IPS DF 4.7 (cell line): ENCODE measurements at regions not wholly inside any gene's neighbourhood (a gene's known extent, or its start where the extent isn't known, plus 50 kb on each side); places are given as distances from the start of the nearest gene placed in this dataset.
A peak's percentile ranks its signal among the peaks of the same experiment; 100 is the strongest.

ENCODE experiments used
- DNase-seq: peaks from one replicate; pipeline ENCODE4 v3.0.0-alpha.2; 2013; ENCODE audit warnings: low spot score; ENCODE audit errors: extremely low read depth

DNA sequence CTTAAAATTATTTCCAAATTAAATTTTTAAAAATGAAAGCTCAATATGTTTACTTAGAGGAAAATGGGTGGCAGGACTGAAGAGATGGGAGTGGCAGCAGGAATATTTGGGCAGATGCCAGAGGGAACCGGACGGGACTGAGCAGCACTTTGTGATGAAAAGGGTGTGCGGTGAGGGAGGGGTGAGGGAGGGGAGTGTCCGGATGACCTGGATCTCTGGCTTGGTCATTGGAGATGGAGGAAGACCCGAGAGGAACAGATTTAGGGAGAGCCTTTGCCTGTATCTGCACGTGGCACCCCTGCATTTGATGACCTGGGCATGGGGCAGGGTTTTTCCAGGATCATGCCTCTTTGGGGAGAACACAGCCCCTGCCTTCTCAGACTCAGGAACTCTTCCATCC lies 201.1 kb upstream of the MVB12B start:
- no peak for DNase-seq

DNA sequence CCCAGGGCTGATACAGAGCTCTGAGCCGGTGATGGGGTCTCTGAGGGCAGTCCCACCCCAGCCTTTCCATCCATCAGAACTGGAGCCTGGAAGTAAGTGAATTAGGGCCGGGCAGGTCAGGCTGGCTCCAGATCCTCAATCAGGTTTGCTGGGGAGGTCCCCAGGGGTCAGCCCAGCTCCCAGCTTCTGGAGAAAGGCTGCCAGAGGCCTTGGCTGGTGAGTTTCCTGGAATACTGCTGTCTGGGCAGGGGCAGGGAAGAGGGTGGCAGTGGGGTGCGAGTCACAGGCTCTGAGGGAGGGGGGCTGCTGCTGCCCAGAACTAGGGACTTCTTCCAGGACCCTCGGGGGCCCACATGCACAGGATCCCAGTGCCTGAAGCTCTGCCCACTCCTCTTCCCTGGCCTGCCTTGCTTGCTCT lies 200.6 kb upstream of the MVB12B start:
- no peak for DNase-seq

GRCh38 chr9:126126807-126127206 lies 199.8 kb upstream of the MVB12B start:
- DNase-seq: no peak

GRCh38 chr9:126127591-126127990 lies 199.0 kb upstream of the MVB12B start:
- no peak for DNase-seq

GRCh38 chr9:126128494-126129142 lies 198.0 kb upstream of the MVB12B start:
- DNase-seq: no peak

DNA sequence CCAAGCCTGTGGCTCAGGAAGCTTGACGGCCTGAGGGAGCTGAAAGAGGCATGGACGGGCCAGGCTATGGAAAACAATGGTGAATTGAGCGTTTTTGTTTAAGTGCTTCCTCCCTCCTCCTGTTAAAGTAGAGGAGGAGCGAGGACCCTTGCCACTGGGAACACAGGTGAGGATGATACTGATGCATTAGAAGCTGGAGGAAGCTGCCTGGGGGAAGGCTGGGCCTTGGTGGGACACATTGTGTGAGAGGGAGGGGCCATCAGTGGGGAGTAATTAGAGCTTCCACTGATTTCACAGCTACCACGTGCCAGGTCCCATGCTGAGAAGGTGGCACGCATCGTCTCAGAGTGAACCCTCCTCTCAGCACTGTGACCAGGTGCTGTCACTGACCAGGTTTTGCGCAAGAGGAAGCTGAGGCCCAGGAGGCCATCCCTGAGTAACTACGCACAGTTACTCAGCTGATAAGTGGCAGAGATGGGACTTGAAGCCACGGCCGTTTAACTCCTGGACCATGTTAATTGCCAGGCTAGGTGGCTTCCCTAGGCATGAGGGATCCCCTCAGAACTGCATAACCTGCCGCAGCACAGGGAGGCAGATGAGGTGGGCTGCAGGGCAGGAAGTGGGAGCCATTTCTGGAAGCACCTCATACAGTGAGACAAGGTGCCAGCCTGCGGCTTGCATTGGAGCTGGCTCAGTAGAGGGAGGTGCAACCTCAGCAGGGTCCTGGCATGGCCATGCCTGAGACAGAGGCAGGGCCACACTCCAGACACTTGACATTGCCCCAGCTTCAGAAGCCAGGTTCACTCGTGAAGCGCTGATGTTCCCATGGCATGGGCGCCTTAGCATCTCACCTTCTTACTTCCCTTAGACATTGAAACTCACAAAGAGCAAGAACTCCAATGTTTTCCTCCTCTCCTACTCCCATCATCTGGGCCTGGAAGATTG lies 195.3 kb upstream of the MVB12B start:
- no peak for DNase-seq

DNA sequence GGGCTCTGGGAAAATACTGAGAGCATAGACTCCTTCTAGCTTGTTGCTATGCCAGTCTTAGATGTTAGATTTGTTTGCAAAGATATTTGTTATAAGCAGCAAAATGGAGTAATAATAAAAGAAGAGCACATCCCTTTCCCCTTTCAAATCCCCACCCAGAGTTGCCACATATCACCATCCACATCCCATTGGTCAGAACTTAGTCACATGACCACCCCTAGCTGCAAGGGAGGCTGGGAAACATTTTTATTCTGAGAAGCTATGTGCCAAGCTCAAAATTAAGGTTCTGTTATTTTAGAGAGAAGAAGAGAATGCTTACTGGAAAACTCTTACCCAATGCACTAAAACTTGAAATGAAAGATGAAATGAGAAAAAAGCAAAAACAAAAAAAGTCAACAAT lies 193.9 kb upstream of the MVB12B start:
- DNase-seq: no peak

DNA sequence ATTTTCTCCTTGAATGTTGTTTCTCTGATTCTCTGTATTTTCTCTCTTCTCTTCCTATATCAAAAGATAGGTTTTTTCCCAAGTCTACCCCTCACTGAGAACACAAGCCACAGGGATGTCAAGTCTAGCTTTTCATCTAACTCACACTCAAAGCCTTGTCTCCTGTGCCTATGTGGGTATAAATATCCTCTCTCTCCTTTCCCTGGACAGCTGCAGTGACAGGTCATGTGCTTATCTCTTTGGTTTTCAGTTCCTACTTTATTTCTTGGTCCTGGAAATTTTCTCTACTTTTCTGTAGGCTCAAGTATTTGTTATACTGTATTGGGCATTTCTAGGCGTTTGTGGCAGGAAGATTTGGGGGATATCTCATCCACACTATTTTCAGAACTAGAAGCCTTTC lies 182.4 kb upstream of the MVB12B start:
- DNase-seq: no peak

DNA sequence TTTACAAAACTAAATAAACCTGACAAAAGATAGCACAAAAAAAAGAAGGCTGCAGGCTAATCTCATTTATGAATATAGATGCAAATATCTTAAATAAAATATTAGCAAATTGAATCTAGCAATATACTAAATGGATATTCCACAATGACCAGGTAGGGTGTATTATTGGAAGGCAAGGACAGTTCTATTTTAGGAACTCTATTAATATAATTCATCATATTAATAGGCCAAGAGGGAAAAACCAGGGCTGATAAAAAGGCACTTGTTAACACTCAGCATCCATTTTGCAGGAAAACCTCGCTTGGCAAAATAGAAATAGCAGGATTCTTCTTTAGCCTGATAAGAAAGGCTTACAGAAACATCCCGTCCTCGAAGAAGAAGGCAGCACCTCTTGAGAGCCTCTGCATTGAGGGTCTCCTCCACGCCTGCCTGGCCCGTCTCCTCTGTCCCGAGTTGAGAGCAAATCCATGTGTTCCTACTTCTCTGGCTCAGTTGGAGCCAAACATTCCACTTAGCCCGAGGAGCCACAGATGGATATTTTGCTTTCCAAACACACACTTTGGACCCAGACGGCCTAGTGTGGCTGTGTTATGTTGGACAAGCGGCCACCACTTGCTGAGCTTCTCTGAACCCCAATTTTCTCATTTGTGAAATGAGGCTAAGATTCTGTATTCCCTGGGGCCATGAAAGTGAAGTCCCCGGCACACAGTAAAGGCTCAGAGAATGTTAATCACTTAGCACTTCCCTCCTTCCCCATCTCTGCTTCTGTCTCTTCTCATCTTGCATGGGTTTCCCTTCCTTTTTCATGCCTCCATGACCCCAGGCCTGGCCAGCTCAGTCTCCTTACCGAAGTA lies 181.8 kb upstream of the MVB12B start:
- no peak for DNase-seq

DNA sequence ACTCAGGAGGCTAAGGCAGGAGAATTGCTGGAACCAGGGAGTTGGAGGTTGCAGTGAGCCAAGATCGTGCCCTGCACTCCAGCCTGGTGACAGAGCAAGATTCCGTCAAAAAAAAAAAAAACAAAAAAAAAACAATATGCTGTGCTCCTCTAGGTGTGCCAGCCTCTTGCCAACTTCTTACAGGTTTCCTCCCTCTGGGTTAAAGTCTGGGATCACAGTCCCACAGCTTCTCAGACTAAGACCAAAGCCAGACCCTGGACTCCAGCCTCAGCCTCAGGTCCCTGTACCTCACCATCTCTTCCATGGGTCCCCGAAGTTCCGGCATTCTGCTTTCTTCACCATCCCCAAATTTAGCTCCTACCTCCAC lies 180.8 kb upstream of the MVB12B start:
- no peak for DNase-seq

DNA sequence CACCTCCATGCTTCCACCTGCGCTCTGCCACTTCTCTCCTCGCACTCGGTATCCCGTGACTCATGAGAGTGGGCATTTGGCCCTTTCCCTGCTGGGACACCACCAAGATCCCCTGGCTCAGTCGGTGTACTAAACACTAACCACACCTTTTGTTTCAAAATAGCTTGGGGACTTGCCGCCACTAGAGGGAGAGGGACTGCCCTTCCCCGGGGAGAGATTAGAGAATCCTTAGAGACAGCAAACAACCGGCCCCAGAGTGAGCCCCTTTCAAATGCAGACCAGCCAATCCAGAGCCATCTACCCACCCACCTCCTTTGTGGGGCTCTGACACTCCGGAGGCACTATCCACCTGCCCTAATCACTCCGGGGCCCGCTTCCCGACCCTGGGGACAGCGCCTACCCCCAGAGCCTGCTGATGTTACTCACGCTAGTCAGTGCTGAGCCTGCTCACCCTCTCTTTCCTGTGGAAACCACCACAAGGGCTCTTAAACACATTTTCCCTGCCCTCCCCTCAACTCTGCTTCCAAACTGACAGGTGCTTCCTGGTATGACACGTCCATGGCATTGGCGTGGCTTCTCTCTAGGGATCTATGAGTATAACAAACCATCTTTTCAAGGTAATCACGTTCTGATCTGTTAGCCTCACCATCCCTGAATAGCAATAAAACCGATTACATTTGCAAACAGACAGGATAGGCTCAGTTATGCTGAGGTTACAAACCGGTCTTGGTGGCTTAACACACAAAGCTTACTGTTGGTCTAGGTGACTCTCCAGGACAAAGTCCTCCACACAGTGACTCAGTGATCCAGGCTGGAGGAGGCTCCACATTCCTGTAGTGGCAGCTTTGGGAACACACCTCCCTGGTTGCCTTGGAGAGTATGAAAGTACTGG lies 180.1 kb upstream of the MVB12B start:
- DNase-seq: peak; percentile 68

DNA sequence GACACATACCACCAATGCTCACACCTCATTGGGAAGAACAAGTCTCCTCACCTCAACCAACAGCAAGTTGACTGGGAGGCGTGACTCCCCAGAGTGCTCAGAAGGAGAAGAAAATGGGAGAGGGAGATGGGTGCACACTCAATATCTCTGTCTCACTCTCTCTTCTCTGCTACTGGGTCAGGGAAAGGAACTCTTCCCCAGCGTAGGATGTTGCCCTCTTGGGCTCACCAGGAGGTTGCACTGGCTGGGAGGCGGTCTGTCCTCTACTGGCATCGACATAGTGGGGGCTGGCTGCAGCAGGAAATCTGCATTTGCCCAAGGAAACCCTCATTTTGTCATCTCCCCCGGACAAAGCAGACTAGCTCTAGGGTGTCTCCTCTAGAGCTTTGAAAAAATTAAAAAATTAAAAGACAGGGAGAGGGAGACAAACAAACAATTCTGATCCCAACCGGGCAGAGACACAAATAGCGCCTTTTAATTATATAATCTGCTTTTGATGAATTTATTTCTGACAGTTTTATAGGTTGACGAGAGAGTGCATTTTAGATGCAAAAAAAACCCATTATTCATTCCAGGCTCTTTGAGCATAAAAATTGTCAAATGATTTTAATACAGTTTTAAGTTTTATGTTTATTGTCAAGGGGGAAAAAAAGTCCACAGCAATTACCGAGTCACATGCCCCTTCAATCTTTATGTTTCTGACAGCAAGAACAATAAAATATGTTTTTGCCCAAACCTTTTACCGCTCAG lies 179.3 kb upstream of the MVB12B start:
- no peak for DNase-seq

DNA sequence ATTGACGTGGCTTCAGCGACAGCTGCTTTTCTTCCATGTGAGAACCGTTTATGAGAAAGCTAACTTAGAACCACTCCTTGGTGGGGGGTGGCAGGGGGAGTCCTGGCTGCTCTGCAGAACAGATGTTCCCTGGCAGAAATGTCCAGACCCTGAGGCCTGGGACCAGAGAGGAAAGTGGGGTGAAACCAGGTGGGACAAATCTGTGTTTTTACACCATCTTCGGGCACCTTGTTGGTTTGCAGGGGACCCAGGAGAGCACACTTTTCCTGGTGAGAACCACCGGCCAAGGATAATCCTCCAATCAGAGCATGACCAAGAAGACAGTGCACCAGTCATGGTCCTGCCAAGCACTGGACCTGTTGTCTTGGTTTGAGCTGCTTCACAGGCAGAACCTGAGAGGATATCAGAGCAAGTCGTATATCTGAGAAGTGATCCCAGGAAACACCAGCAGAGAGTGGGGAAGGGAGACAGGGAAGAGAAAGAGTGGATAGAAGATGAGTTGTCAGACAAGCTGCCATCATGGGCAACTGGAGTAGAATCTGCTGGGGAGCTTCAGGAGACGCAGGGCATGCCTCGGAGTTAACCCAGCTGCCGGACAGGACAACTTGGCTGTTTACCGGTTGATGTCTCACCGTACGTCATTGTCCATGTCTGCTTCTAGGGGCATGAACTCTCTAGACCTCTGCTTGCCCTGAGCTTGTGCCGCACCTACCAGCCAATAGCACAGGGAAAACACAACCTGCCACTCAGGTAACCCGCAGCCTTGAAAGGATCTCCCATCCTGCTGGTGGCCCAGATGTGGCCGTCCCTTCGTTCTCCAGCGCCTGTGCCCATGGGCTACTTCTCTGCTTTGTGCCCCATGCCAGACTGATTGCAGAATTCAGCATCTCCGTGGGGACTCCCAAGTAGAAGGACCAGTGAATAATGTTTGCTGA lies 178.4 kb upstream of the MVB12B start:
- no peak for DNase-seq

- no peak for DNase-seq
Observed at GRCh38 chr9:126148994-126149393, 177.6 kb upstream of the MVB12B start.

- DNase-seq: no peak
Observed at GRCh38 chr9:126149661-126150060, 177.0 kb upstream of the MVB12B start.

GRCh38 chr9:126150411-126151030 lies 176.1 kb upstream of the MVB12B start:
- DNase-seq: no peak

DNA sequence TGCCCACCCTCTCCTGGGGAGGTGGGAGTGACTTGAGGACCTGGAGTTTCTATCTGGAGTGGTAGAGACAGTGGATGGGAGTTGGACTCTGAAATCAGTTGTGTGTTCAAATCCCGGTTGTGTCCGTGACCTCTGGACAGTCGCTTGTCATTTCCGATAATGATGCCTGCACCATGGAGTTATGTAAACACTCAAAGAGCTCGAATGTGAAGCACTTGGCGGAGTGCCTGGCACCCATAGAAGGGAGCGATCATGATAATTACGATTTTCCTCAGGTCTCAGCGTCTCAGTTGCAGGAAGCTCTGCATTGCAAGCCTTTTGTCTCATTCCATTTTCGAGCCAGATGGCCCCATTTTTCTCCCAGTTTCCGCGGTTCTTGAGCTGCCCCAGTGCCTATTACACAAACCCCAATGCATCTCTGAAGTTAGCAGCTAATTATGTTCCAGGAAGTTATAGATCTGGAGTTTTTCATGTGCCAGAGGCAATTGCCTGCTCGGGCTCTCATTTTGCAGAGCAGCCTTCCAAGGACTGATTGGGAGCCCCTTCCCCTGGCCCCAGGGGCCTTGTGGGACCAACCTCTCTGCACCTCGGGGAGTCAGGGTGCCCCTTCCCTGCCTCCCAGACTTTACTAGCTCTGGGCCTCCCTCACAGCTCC lies 175.5 kb upstream of the MVB12B start:
- DNase-seq: no peak

DNA sequence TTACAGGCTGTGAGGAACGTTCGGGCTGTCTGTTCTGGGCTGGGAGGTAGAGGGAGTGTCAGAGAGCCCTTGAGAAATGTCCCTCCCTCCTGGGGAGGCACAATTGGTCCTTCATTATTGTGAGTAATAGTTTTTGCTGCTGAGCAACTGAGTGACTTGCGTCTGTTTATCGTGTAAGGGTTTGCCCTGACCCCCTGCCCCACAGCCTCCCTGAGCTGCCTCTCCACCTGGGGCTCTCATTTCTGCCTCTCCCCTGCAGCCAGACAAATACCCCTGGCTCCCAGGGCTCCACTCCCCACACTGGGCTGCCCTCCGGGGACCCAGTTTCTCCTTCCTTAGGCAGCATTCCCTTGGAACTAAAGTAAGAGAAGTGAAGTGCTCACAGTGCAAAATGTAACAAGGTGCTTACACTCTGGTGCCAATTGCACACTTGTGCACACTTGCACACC lies 174.9 kb upstream of the MVB12B start:
- no peak for DNase-seq
